HAP-1 (cell line): ENCODE measurements at regions not wholly inside any gene's neighbourhood (a gene's known extent, or its start where the extent isn't known, plus 50 kb on each side); places are given as distances from the start of the nearest gene placed in this dataset.

Experiments
- DNase-seq, 2 experiments: peaks; one replicate each; pipeline ENCODE4 v3.0.0-alpha.2; 2016 to 2020; ENCODE audit warnings: low spot score in 2 of 2
- H3K27me3 ChIP-seq: fragments of 250-450 bp; sonication (Bioruptor Pico); 2 replicates; pipeline ENCODE4 v1.5.1; 2020; ENCODE audit warnings: low read depth, mild to moderate bottlenecking, moderate library complexity
- H3K36me3 ChIP-seq: fragments of 250-450 bp; sonication (Bioruptor Pico); replicated peaks from 2 replicates; pipeline ENCODE4 v1.5.1; 2020; ENCODE audit warnings: mild to moderate bottlenecking
- H3K4me1 ChIP-seq: fragments of 250-450 bp; sonication (Bioruptor Pico); 2 replicates; pipeline ENCODE4 v1.5.1; 2020; ENCODE audit warnings: mild to moderate bottlenecking
- H3K4me3 ChIP-seq: fragments of 250-450 bp; sonication (Bioruptor Pico); 2 replicates; pipeline ENCODE4 v1.5.1; 2020; ENCODE audit warnings: mild to moderate bottlenecking, moderate library complexity
- H3K9me3 ChIP-seq: fragments of 250-450 bp; sonication (Bioruptor Pico); 2 replicates; pipeline ENCODE4 v1.5.1; 2020; ENCODE audit warnings: mild to moderate bottlenecking, moderate library complexity
- in situ Hi-C: fragments of 300-500 bp; cut with MboI; formaldehyde crosslinking; loops from 3 replicates; pipeline ENCODE4 v1.14.3; 2020; ENCODE audit warnings: low sequenced_read_pairs, inconsistent platforms, mixed read lengths

DNA sequence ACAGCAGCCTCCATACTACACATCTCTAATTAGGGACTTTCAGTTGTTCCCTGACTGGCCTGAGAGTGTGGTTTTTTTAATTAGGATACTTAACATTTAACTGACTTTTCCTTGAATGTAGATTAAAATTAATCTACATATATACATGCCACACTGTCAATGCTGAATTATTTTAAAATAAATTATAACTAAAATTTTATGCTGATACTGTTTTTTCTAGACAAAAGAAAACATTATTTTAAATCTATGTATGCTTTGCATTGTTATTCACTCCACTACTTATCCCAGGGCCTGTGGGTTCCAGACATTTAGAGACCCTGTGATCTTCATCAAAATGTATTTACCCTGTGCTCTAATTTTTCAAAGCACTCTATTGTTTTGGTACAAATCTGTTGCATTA lies 496.0 kb upstream of the MAP2 start:
- in situ Hi-C loops: no loop called here
- no peaks in the 10 kb centered on the region for H3K27me3 ChIP-seq
- DNase-seq: no peak
- H3K36me3 ChIP-seq: no peaks in the 10 kb centered on the region
- no peaks in the 10 kb centered on the region for H3K4me1 ChIP-seq
- H3K4me3 ChIP-seq: no peak overlapping the region
- no peaks in the 10 kb centered on the region for H3K9me3 ChIP-seq

DNA sequence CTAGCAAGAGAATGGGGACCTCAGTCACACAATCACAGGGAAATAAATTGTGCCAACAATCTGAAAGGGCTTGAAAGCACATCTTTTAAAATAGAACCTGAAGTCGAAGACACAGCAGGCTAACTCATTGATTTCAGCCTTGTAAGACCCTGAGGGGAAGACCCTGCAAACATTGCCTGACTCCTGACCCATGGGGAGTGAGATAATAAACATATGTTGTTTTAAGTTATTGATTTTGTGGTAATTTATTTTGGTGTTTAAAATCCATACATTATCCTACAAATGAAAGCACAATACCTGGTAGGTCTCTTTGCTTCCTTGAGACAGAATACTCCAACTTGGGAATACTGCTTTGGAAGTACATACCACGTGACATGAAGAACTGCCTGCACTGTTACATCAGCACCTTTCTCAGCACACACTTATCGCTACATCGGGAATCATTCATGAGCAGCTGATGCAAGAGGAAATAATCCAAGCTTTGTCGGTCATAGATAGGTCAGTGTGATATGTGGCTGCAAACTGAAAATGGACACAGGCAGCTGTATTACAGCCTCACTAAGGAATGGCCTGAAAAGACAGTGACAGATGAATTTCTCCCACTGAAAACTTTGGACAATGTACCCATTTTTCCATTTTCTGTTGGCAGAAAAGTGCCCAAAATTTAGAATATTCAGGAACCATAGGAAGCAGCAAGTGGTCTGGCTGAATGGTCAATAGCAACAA lies 494.5 kb upstream of the MAP2 start:
- Histone ChIP-seq H3K36me3 (no peaks in the 10 kb centered on the region), H3K9me3 (no peaks in the 10 kb centered on the region), H3K4me1 (no peaks in the 10 kb centered on the region), H3K27me3 (no peaks in the 10 kb centered on the region), H3K4me3 (no peak overlapping the region)
- in situ Hi-C loops: no loop called here
- no peak for DNase-seq

GRCh38 chr2:208929894-208930427 lies 493.9 kb upstream of the MAP2 start:
- no peak overlapping the region for H3K4me3 ChIP-seq
- in situ Hi-C loops: no loop called here
- H3K9me3 ChIP-seq: no peaks in the 10 kb centered on the region
- no peaks in the 10 kb centered on the region for H3K27me3 ChIP-seq
- no peaks in the 10 kb centered on the region for H3K36me3 ChIP-seq
- no peak for DNase-seq
- H3K4me1 ChIP-seq: no peaks in the 10 kb centered on the region

GRCh38 chr2:208935531-208935930 lies 488.3 kb upstream of the MAP2 start:
- Histone ChIP-seq H3K4me1 (no peaks in the 10 kb centered on the region), H3K27me3 (no peaks in the 10 kb centered on the region), H3K9me3 (no peaks in the 10 kb centered on the region), H3K36me3 (no peaks in the 10 kb centered on the region), H3K4me3 (no peak overlapping the region)
- in situ Hi-C loops: no loop called here
- no peak for DNase-seq

DNA sequence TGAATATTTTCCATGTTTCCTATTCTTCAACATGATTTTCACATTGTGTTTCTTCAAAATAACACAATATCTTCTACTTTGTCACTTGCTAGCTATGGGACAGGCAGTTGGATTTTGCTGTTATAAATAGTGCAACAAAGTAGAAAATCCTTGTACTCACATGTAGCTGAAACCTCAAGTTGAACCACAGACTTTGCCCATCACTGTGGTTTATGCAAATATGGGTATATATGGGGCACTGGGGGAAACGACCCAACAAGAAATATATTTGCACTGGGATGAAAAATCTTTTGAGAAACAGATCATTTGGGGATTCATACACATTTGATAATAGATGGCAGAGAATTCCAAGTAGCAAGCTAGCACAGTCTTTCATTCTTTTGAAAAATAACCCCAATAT lies 486.3 kb upstream of the MAP2 start:
- H3K9me3 ChIP-seq: no peaks in the 10 kb centered on the region
- no peak for DNase-seq
- no peak overlapping the region for H3K4me3 ChIP-seq
- no peaks in the 10 kb centered on the region for H3K4me1 ChIP-seq
- in situ Hi-C loops: no loop called here
- no peaks in the 10 kb centered on the region for H3K27me3 ChIP-seq
- H3K36me3 ChIP-seq: no peaks in the 10 kb centered on the region

DNA sequence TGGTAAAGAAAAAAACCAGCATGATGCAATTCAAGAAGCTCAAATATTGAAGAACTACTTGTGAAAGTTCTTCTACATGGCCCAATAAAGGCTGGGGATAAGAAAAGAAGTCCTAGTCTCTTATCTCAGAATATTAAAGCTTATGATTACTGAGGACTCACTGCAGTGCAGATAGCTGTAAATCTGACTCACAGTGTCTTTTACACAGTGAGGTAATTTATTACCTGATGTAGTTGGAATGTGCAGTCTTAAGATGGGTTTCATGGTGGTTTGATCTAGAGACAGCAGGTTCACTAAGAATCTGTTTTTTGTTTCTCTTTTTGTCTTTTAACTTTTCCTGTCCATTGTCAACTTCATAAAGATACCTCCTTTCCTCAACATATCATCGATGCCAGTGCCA lies 484.0 kb upstream of the MAP2 start:
- no peaks in the 10 kb centered on the region for H3K27me3 ChIP-seq
- in situ Hi-C loops: no loop called here
- no peak overlapping the region for H3K4me3 ChIP-seq
- no peaks in the 10 kb centered on the region for H3K9me3 ChIP-seq
- DNase-seq: no peak
- no peaks in the 10 kb centered on the region for H3K36me3 ChIP-seq
- no peaks in the 10 kb centered on the region for H3K4me1 ChIP-seq

- Histone ChIP-seq H3K4me3 (no peak overlapping the region), H3K36me3 (no peaks in the 10 kb centered on the region), H3K27me3 (no peaks in the 10 kb centered on the region), H3K9me3 (no peaks in the 10 kb centered on the region), H3K4me1 (no peaks in the 10 kb centered on the region)
- DNase-seq: no peak
- in situ Hi-C loops: no loop called here
These were observed 478.1 kb upstream of the MAP2 start for GRCh38 chr2:208945719-208946256.

GRCh38 chr2:208948073-208948472 lies 475.8 kb upstream of the MAP2 start:
- in situ Hi-C loops: no loop called here
- Histone ChIP-seq H3K9me3 (no peaks in the 10 kb centered on the region), H3K36me3 (no peaks in the 10 kb centered on the region), H3K4me1 (no peaks in the 10 kb centered on the region), H3K27me3 (no peaks in the 10 kb centered on the region), H3K4me3 (no peak overlapping the region)
- no peak for DNase-seq

DNA sequence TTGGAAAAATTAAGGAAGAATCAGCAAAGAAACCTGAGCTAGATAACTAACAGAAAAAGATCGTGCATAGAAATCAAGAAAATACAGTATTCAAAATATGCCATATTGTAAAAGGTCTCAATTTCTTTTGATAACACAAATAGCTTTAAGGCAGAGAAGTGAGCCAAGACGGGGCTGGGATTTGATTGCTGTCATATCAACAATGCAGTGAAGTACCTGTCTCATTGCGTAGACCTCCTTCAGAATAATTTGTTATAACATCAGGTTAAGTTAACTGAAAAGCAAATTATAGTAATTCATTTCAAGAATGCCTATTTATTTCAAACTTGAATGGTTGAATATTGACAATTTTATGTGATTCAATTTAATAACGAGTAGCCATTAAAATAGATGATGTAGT lies 453.8 kb upstream of the MAP2 start:
- no peak for DNase-seq
- in situ Hi-C loops: no loop called here
- Histone ChIP-seq H3K4me3 (no peak overlapping the region), H3K9me3 (no peaks in the 10 kb centered on the region), H3K27me3 (no peaks in the 10 kb centered on the region), H3K36me3 (no peaks in the 10 kb centered on the region), H3K4me1 (no peaks in the 10 kb centered on the region)

- H3K4me3 ChIP-seq: no peak overlapping the region
- H3K36me3 ChIP-seq: no peaks in the 10 kb centered on the region
- H3K9me3 ChIP-seq: no peaks in the 10 kb centered on the region
- no peaks in the 10 kb centered on the region for H3K4me1 ChIP-seq
- H3K27me3 ChIP-seq: no peaks in the 10 kb centered on the region
- DNase-seq: no peak
- in situ Hi-C loops: no loop called here
These were observed 446.3 kb upstream of the MAP2 start for GRCh38 chr2:208977582-208977981.

DNA sequence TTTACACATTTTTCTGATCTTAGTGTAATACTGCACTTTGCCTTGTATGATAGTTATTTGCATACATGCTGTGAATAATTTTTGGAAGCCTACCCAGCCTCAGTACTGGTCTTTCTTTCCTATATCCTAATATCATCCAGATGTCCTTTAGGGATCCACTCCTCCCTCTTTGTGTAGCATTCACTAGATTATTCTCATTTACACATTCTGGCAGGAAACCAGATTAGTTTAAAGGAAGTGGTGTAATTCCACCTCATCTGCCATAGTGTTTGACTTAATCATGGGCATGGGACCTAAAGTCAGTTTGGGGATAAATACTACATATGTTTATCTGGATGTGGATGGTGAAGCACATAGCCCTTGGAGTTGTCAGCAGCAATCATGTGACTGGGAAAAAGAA lies 444.9 kb upstream of the MAP2 start:
- in situ Hi-C loops: no loop called here
- Histone ChIP-seq H3K9me3 (no peaks in the 10 kb centered on the region), H3K4me1 (no peaks in the 10 kb centered on the region), H3K4me3 (no peak overlapping the region), H3K27me3 (no peaks in the 10 kb centered on the region), H3K36me3 (no peaks in the 10 kb centered on the region)
- DNase-seq: no peak

DNA sequence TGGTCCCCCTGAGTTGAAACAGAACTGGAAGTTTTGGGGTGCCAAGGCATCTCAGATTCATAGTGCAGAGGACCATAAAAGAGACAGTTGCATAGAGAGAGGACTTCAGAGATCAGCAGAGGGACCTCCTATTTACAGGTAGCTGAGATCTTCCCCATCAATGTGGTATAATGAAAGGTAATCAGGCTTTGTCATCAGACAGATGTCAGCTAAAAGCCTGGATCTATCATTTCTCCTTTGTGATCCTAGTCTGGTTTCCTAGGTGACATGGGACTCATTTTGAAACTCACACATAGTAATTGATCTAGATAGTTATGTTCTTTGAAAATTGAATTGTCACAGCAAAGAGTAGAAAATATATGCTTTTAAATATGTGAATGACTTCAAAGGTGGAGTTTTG lies 443.5 kb upstream of the MAP2 start:
- H3K4me3 ChIP-seq: no peak overlapping the region
- no peaks in the 10 kb centered on the region for H3K9me3 ChIP-seq
- DNase-seq: no peak
- no peaks in the 10 kb centered on the region for H3K36me3 ChIP-seq
- H3K27me3 ChIP-seq: no peaks in the 10 kb centered on the region
- in situ Hi-C loops: no loop called here
- no peaks in the 10 kb centered on the region for H3K4me1 ChIP-seq

DNA sequence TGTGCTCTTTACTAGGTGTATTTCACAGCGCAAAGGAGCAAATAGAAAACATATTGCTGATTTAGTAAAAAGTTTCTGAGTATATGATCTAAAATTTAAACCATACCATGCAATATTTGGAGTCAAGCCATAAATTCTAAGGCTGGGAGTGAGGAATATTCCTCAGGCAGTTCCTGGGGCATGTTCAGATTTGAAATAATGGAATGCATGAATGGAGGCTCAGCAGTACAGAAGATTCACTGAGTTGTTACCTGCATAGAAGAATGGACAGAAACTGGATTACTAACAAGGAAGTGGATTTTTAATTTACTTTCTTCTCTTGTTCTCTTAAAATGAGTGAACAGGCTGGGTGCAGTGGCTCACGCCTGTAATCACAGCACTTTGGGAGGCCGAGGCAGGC lies 441.0 kb upstream of the MAP2 start:
- H3K9me3 ChIP-seq: no peaks in the 10 kb centered on the region
- no peaks in the 10 kb centered on the region for H3K4me1 ChIP-seq
- in situ Hi-C loops: no loop called here
- H3K36me3 ChIP-seq: no peaks in the 10 kb centered on the region
- no peaks in the 10 kb centered on the region for H3K27me3 ChIP-seq
- no peak overlapping the region for H3K4me3 ChIP-seq
- no peak for DNase-seq

GRCh38 chr2:208983486-208983885 lies 440.4 kb upstream of the MAP2 start:
- Histone ChIP-seq H3K4me3 (no peak overlapping the region), H3K4me1 (no peaks in the 10 kb centered on the region), H3K36me3 (no peaks in the 10 kb centered on the region), H3K27me3 (no peaks in the 10 kb centered on the region), H3K9me3 (no peaks in the 10 kb centered on the region)
- DNase-seq: no peak
- in situ Hi-C loops: no loop called here
